CD4-positive, alpha-beta T cell treated with Interleukin-6 for 4 hours (primary cell): ENCODE measurements at regions not wholly inside any gene's neighbourhood (a gene's known extent, or its start where the extent isn't known, plus 50 kb on each side); places are given as distances from the start of the nearest gene placed in this dataset.

ENCODE experiments used
- DNase-seq: peaks from one replicate; pipeline ENCODE4 v3.0.0-alpha.2; 2020; ENCODE audit warnings: mixed read lengths

GRCh38 chr2:21404137-21404536 lies 280.4 kb downstream of the TDRD15 start:
- DNase-seq: no peak

DNA sequence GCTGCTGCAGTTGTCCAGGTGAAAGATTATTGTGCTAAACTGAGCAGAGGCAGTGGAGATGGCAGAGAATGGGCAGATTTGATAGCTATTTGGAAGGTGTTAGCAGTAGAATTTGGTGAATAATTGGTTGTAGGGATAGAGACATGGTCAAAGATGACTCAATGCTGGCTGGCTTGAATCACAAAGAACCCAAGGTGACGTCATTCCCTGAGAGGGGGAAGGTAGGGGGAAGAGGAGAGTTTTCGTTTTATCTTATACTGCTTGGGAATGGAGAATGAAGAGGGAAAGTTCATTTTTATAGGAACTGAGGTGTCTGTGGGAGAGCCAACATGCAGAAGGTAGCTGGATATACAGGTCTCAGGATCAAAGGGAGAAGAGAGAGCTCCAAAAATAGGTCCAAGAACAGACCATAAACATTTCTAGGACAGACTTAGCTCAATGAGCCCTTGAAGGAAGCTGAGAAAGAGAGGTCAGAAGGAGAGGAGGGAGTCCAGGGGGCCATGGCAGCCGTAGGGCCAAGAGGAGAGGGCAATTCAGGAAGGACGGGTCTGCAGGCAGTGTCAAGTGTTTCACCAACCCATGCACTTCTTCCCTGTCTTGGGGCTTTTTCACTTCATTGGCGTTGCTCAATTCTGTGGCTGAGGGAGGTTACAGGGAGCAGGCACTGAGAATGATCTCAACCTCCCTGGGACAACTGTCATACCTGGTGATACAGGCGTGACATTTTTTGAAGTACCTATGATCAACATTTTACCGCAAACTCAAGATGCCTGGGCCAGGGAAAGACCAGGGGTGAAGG lies 281.3 kb downstream of the TDRD15 start:
- DNase-seq: no peak

GRCh38 chr2:21406386-21406785 lies 282.6 kb downstream of the TDRD15 start:
- no peak for DNase-seq

DNA sequence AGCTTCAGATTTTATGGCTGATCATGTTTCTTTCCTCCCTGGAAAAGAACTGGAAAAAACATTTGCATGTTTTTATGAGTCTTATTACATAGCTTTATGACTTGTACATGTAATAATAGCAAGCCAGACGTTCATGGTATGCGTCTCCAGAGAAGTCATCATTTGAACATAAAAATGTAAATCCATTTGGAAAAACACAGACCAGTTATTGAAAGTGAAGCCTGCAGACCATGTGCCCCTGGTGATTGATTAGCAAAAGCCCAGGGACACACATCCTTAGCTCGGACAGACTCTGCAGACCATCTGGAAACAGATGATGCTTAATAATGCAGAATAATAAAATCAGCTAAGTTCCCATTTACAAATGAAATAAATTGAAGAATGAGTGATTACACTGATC lies 283.1 kb downstream of the TDRD15 start:
- no peak for DNase-seq

DNA sequence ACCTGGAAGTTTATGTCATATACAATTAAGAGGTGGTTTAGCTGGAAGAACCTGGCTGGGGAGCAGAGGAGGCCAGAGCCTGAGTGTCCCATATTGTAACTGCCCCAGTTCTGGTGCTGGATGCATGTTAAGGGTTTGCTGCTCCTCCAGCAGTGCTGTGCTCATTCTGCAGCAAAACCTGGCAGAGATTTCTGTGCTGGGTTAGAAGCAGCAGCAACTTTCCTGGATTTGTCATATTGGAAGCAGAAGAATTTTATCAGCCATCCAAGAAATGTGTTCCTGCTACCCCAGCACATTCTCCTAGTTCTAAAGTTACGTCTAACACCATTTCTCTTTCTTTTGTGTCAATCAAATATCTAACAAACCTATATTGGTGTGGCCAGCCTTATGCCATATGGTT lies 284.1 kb downstream of the TDRD15 start:
- DNase-seq: no peak

DNA sequence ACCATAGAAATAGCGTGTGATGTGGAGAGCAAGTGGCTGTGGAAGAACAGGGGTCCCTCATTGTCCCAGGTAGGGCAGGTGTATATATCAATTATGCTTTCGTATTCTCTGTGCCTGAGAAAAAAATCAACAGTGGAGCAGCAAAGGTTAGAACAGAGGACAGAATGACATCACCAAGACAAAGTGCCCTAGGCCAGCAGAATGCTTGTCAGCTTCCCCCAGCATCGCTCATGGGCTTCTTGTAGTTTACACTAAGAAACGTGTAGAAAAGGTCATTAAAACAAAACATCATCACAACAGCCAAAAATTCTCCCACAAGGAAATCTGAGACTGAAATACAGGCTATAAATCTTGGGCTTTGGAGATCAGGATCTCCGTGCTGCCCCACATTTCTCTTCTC lies 288.0 kb downstream of the TDRD15 start:
- no peak for DNase-seq

- DNase-seq: no peak
These were observed 289.2 kb downstream of the TDRD15 start for GRCh38 chr2:21412944-21413443.

GRCh38 chr2:21415234-21415633 lies 291.5 kb downstream of the TDRD15 start:
- DNase-seq: no peak

DNA sequence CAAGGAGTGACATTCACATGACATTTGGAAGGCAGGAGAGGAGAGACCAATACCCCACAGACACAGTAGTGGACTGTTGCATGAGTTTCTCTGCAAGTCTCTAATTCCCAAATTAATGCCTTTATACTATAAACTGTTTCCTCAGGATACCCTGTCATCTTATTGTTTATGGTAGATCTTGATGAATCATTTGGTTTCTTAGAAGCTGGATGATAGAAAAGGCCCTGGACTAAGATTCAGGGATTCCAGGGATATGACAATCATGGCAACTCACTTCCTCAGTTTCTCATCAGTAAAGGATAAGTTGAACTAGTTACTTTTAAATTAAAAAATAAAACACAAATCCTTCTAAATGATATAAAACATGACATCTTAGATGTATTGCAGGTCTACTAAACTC lies 292.5 kb downstream of the TDRD15 start:
- DNase-seq: no peak

- DNase-seq: no peak
These were observed 294.7 kb downstream of the TDRD15 start for GRCh38 chr2:21418456-21418855.

DNA sequence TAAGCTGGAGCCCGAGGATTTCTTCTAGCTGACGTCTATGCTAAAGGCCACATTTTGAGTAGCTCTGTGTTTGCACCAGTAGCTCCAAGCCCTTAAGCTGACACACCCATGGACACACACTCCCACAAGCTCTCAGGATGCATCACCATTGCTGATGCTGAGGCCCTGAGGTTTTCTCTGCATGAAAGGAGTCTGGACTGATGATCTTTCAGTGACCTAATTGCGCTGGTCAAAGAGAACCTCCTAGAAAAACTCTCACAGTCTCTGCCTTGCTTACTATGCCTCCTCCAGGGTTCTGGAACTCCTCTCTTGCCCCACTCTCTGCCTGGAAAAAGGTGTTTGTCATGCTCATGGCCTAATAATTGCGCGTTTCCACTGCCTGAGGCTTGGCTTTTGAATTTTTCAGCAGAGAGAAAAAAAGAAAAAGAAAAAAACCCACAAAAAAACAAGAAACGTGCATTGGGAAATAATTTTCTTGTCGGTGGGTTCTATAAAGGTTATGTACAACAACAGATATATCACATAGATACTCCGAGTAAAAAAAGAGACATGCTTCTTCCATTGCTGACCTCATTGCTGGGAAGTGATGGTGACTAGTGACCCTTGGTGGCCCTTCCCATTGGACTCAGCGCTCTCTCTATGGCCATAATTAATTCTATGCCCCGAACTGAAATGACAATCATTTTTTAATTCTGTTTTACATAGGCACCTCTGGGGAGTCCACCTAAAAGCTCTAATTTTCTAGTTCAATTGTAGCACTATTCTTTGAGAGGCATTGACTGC lies 297.0 kb downstream of the TDRD15 start:
- DNase-seq: no peak

DNA sequence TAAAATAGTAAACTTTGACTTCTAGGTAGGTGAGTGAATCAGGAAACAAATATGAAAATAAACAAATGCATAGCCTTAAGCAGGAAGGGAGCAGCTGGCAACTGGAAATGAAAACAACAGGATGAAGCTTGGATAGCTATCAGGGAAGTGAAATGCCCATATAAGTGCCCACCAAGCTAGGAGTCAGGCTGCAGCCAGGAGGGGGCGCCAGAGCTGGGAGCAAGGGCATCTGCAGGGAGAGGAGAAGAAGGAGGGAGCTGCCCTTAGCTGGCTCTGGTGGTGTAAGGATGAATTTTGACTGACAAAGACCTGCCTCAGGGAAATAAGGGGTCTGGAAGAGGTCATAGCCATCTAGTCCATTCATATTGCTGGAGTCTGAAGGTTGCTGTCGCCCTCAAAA lies 298.3 kb downstream of the TDRD15 start:
- DNase-seq: no peak

- no peak for DNase-seq
These were observed 299.2 kb downstream of the TDRD15 start for GRCh38 chr2:21422724-21423522.

GRCh38 chr2:21423854-21424253 lies 300.1 kb downstream of the TDRD15 start:
- DNase-seq: no peak

DNA sequence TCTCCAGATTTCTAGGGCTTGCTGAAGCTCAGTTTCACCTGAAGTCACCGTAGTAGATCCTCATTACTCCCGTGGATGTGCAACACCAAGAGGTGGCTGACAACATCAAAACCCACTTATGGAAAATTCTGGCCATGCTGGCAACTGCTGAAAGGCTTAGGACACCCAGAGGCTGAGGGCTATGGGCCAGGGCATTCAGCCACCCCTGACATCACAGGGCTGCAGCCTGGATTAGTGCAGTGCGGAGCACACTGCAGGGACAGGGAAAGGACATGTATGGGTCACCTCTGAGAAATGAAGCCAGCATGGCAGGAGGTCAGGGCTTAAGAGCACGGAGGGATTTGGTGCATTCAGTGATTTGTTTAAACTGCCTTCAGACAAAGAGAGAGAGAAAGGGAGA lies 300.6 kb downstream of the TDRD15 start:
- no peak for DNase-seq

GRCh38 chr2:21427606-21428005 lies 303.8 kb downstream of the TDRD15 start:
- DNase-seq: no peak

DNA sequence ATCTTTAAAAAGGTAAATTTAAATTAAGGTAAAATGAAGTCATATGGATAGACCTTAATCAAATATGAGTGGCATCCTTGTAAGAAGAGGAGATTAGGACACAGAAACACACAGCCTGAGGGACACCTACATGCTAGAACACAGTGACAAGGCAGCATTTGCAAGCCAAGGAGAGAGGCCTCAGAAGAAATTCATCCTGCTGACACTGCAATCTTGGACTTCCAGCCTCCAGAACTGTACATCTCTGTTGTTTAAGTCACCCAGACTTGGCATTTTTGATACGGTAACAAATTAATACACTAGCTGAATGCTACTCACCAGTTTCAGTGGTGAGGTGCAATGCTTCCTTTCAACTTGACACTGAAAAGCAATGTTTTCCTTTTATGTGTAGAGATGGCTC lies 305.0 kb downstream of the TDRD15 start:
- no peak for DNase-seq

GRCh38 chr2:21429747-21430146 lies 306.0 kb downstream of the TDRD15 start:
- DNase-seq: no peak

GRCh38 chr2:21431078-21431477 lies 307.3 kb downstream of the TDRD15 start:
- DNase-seq: no peak

- no peak for DNase-seq
These were observed 315.2 kb downstream of the TDRD15 start for GRCh38 chr2:21438949-21439348.

DNA sequence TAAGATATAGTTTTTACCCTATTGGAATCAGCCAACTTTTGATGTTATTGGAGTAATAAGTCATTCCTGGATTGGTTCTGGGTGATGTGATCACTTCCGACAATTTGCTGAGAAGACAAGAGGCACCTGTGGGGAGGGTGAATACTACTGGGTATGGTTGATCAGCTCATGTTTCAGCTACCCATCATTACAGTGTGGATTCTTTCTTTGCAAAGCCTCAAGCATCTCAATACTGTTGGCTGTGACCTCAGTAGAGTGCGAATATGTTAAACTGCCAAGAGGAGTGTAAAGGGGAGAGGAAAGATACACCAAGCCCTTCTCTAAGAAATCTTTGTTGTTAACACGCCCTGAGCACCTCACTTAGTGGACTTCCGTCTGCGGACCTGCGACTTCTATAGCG lies 317.7 kb downstream of the TDRD15 start:
- DNase-seq: no peak

GRCh38 chr2:21443494-21444105 lies 319.8 kb downstream of the TDRD15 start:
- no peak for DNase-seq

GRCh38 chr2:21449881-21450280 lies 326.1 kb downstream of the TDRD15 start:
- no peak for DNase-seq
